ENCODE measurements at regions not wholly inside any gene's neighbourhood (a gene's known extent, or its start where the extent isn't known, plus 50 kb on each side); places are given as distances from the start of the nearest gene placed in this dataset.
"Not testable (repeated sequence)": the region's sequence is repeated elsewhere in the genome, so short reads cannot be mapped to it uniquely, and the experiment has no call there.

GRCh38 chr14:45819107-45819506 lies 566.1 kb upstream of the MIS18BP1 start:
- no peak for DNase-seq

- DNase-seq, result peak; percentile 89
Observed at GRCh38 chr14:45811155-45811554, 558.2 kb upstream of the MIS18BP1 start.

- DNase-seq, result peak; percentile 76
Observed at GRCh38 chr14:45810152-45810872, 557.3 kb upstream of the MIS18BP1 start.

GRCh38 chr14:45807178-45807899 lies 554.3 kb upstream of the MIS18BP1 start:
- no peak for DNase-seq

GRCh38 chr14:45799511-45799910 lies 546.5 kb upstream of the MIS18BP1 start:
- no peak for DNase-seq

- DNase-seq, result no peak
Observed at GRCh38 chr14:45798659-45799058, 545.7 kb upstream of the MIS18BP1 start.

- DNase-seq, result not testable (repeated sequence)
Observed at GRCh38 chr14:45796006-45796405, 543.0 kb upstream of the MIS18BP1 start.

GRCh38 chr14:45793081-45793480 lies 540.1 kb upstream of the MIS18BP1 start:
- DNase-seq, result no peak

- DNase-seq, result no peak
Observed at GRCh38 chr14:45790293-45790692, 537.3 kb upstream of the MIS18BP1 start.

- no peak for DNase-seq
Observed at GRCh38 chr14:45787167-45787566, 534.2 kb upstream of the MIS18BP1 start.

- DNase-seq, result no peak
Observed at GRCh38 chr14:45786266-45786665, 533.3 kb upstream of the MIS18BP1 start.

GRCh38 chr14:45785240-45785639 lies 532.2 kb upstream of the MIS18BP1 start:
- no peak for DNase-seq

GRCh38 chr14:45766247-45766646 lies 513.2 kb upstream of the MIS18BP1 start:
- no peak for DNase-seq

GRCh38 chr14:45757655-45758054 lies 504.7 kb upstream of the MIS18BP1 start:
- no peak for DNase-seq

GRCh38 chr14:45756412-45756811 lies 503.4 kb upstream of the MIS18BP1 start:
- not testable (repeated sequence) for DNase-seq

GRCh38 chr14:45743884-45744283 lies 490.9 kb upstream of the MIS18BP1 start:
- DNase-seq, result no peak

GRCh38 chr14:45742187-45742586 lies 489.2 kb upstream of the MIS18BP1 start:
- DNase-seq, result no peak

GRCh38 chr14:45728434-45729225 lies 475.6 kb upstream of the MIS18BP1 start:
- no peak for DNase-seq

- no peak for DNase-seq
Observed at GRCh38 chr14:45727133-45727532, 474.1 kb upstream of the MIS18BP1 start.

GRCh38 chr14:45721472-45721871 lies 468.5 kb upstream of the MIS18BP1 start:
- no peak for DNase-seq

- no peak for DNase-seq
Observed at GRCh38 chr14:45716572-45716971, 463.6 kb upstream of the MIS18BP1 start.

GRCh38 chr14:45715946-45716345 lies 462.9 kb upstream of the MIS18BP1 start:
- DNase-seq, result no peak

GRCh38 chr14:45709541-45709940 lies 456.5 kb upstream of the MIS18BP1 start:
- no peak for DNase-seq
